ENCODE measurements at regions not wholly inside any gene's neighbourhood (a gene's known extent, or its start where the extent isn't known, plus 50 kb on each side); places are given as distances from the start of the nearest gene placed in this dataset.

GRCh38 chr6:6738922-6739716 lies 150.6 kb downstream of the LY86 start:
- 27% methylated on average over 5 of the region's 5 CpGs for WGBS (ENCODE audit: low lambda C conversion rate)
- Histone ChIP-seq H3K9me2 (no peaks in the 10 kb centered on the region), H3K27me3 (ENCODE audit: insufficient read depth) (0 out of 2 replicates have a peak, but pooled peaks cover 5% of the 10 kb centered on the region), H3K9me3 (no peaks in the 10 kb centered on the region), H4K20me1 (ENCODE audit: insufficient read depth) (no peaks in the 10 kb centered on the region), H3F3A (replicated peaks; ENCODE audit: insufficient read depth) (no peaks in the 10 kb centered on the region), H3K4me3 (ENCODE audit: low read depth in 2 of 2, low read length in 1 of 2) (no peak overlapping the region), H3K27ac (ENCODE audit: low read depth in 2 of 2, low read length in 1 of 2) (no peak overlapping the region), H3K4me1 (ENCODE audit: control insufficient read depth in 1 of 2, insufficient read depth in 2 of 2, low read depth in 1 of 2, low read length in 1 of 2) (no peaks in the 10 kb centered on the region; a peak in 1 of 4 replicates), H3K4me2 (no peak overlapping the region), H3K79me2 (ENCODE audit: insufficient read depth) (no peaks in the 10 kb centered on the region), H3K9ac (no peak overlapping the region), H3K36me3 (replicated peaks in 1 of 2; ENCODE audit: control insufficient read depth in 1 of 2, insufficient read depth in 2 of 2, low read length in 1 of 2) (no peaks in the 10 kb centered on the region), H2AFZ (ENCODE audit: low read depth) (no peak overlapping the region)
- TF ChIP-seq NRF1 (IDR thresholded peaks at IDR 0.05; ENCODE audit: low read depth, low read length) = no peak
- TF ChIP-seq GABPA (IDR thresholded peaks at IDR 0.05; ENCODE audit: low read depth) = no peak
- POLR2A ChIA-PET = no interaction called here
- CTCF ChIA-PET = no interaction called here
- DNase-seq = no peak

GRCh38 chr6:6740595-6740994 lies 152.1 kb downstream of the LY86 start:
- H3K36me3 ChIP-seq (replicated peaks in 1 of 2; ENCODE audit: control insufficient read depth in 1 of 2, insufficient read depth in 2 of 2, low read length in 1 of 2) = no peaks in the 10 kb centered on the region
- DNase-seq = no peak
- 0 out of 2 replicates have a peak, but pooled peaks cover 5% of the 10 kb centered on the region for H3K27me3 ChIP-seq (ENCODE audit: insufficient read depth)
- no peaks in the 10 kb centered on the region for H3K9me3 ChIP-seq
- H3K4me3 ChIP-seq (ENCODE audit: low read depth in 2 of 2, low read length in 1 of 2) = no peak overlapping the region
- H2AFZ ChIP-seq (ENCODE audit: low read depth) = no peak overlapping the region
- TF ChIP-seq RFX5 (IDR thresholded peaks at IDR 0.05; ENCODE audit: low read length) = no peak
- TF ChIP-seq TEAD4 (IDR thresholded peaks at IDR 0.05; ENCODE audit: borderline replicate concordance, insufficient read depth) = no peak
- no peak for TF ChIP-seq MAX (IDR thresholded peaks at IDR 0.05; ENCODE audit: low read depth)
- TF ChIP-seq USF2 (IDR thresholded peaks at IDR 0.05; ENCODE audit: borderline replicate concordance, low read depth, low read length) = no peak
- no peak for TF ChIP-seq RCOR1 (IDR thresholded peaks at IDR 0.05; ENCODE audit: low read length)
- no peak for TF ChIP-seq RXRA (IDR thresholded peaks at IDR 0.05; ENCODE audit: borderline replicate concordance, low read depth)
- WGBS (ENCODE audit: low lambda C conversion rate) = 38% methylated on average over 6 of the region's 7 CpGs
- H3K79me2 ChIP-seq (ENCODE audit: insufficient read depth) = no peaks in the 10 kb centered on the region
- no peaks in the 10 kb centered on the region for H3F3A ChIP-seq (replicated peaks; ENCODE audit: insufficient read depth)
- POLR2A ChIA-PET = no interaction called here
- H3K9ac ChIP-seq = no peak overlapping the region
- CTCF ChIA-PET = interaction anchor here (1.3 kb wide), 1 partner anchor 19 kb away, joined by 5 read pairs; no protein-coding TSS in a partner anchor
- no peaks in the 10 kb centered on the region for H4K20me1 ChIP-seq (ENCODE audit: insufficient read depth)
- H3K9me2 ChIP-seq = no peaks in the 10 kb centered on the region
- no peak overlapping the region for H3K4me2 ChIP-seq
- no peak overlapping the region for H3K27ac ChIP-seq (ENCODE audit: low read depth in 2 of 2, low read length in 1 of 2)
- H3K4me1 ChIP-seq (ENCODE audit: control insufficient read depth in 1 of 2, insufficient read depth in 2 of 2, low read depth in 1 of 2, low read length in 1 of 2) = no peaks in the 10 kb centered on the region; a peak in 1 of 4 replicates

GRCh38 chr6:6741264-6741663 lies 152.7 kb downstream of the LY86 start:
- no peaks in the 10 kb centered on the region for H3F3A ChIP-seq (replicated peaks; ENCODE audit: insufficient read depth)
- no peak for DNase-seq
- ChIA-PET POLR2A (no interaction called here), CTCF (interaction anchor here (1.3 kb wide), 1 partner anchor 18 kb away, joined by 5 read pairs; no protein-coding TSS in a partner anchor)
- H3K4me1 ChIP-seq (ENCODE audit: control insufficient read depth in 1 of 2, insufficient read depth in 2 of 2, low read depth in 1 of 2, low read length in 1 of 2) = no peaks in the 10 kb centered on the region; a peak in 1 of 4 replicates
- H3K4me2 ChIP-seq = no peak overlapping the region
- no peak overlapping the region for H3K27ac ChIP-seq (ENCODE audit: low read depth in 2 of 2, low read length in 1 of 2)
- H3K27me3 ChIP-seq (ENCODE audit: insufficient read depth) = 0 out of 2 replicates have a peak, but pooled peaks cover 5% of the 10 kb centered on the region
- TF ChIP-seq EZH2phosphoT487 (IDR thresholded peaks at IDR 0.05; ENCODE audit: borderline replicate concordance, low read depth) (no peak), PBX3 (IDR thresholded peaks at IDR 0.05) (no peak), JUND (IDR thresholded peaks at IDR 0.05) (no peak), MEF2A (IDR thresholded peaks at IDR 0.05; ENCODE audit: borderline replicate concordance, low read depth) (no peak), ELF1 (IDR thresholded peaks at IDR 0.05) (no peak), CTCF (IDR thresholded peaks at IDR 0.05) (no peak), RCOR1 (IDR thresholded peaks at IDR 0.05; ENCODE audit: low read length) (no peak)
- no peaks in the 10 kb centered on the region for H3K9me3 ChIP-seq
- H2AFZ ChIP-seq (ENCODE audit: low read depth) = no peak overlapping the region
- 26% methylated on average over 4 of the region's 4 CpGs for WGBS (ENCODE audit: low lambda C conversion rate)
- H3K4me3 ChIP-seq (ENCODE audit: low read depth in 2 of 2, low read length in 1 of 2) = no peak overlapping the region
- H3K36me3 ChIP-seq (replicated peaks in 1 of 2; ENCODE audit: control insufficient read depth in 1 of 2, insufficient read depth in 2 of 2, low read length in 1 of 2) = no peaks in the 10 kb centered on the region
- H3K9ac ChIP-seq = no peak overlapping the region
- H4K20me1 ChIP-seq (ENCODE audit: insufficient read depth) = no peaks in the 10 kb centered on the region
- no peaks in the 10 kb centered on the region for H3K9me2 ChIP-seq
- no peaks in the 10 kb centered on the region for H3K79me2 ChIP-seq (ENCODE audit: insufficient read depth)

All from SK-N-SH (cell line).